ENCODE measurements at regions not wholly inside any gene's neighbourhood (a gene's known extent, or its start where the extent isn't known, plus 50 kb on each side); places are given as distances from the start of the nearest gene placed in this dataset.

DNA sequence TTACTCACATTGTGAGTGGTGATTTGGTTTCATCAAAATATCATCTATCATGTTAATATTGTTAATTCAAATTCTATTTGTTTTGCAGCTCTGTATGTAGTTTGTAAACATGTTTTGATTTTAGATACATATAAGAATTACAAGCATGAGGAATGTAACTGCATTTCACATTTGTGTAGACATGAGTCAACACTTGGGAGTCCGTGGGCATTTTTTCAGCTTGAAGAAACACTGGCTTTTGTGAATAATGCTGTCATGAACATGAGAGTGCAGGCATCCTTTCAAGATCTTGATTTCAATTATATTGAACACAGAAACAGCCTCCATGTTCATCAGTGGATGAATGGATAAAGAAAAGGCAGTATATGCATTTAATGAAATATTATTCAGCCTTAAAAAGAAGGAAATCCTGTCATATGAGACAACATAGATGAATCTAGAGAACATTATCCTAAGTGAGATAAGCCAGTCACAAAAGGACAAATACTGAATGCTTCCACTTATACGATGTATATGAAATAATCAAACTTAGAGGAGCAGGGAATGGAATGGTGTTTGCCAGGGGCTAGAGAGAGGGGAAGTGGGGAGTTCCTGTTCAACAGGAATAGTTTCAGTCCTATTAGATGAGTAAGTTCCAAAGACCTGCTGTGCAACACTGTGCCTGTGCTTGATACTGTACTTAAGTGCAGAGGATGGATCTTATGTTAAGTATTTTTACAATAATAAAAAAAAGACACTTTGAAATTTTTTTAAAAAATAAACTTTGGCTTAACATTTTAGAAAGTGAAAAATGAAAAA lies 194.9 kb downstream of the LRATD1 start:
- no peaks in the 10 kb centered on the region for H3K36me3 ChIP-seq (ENCODE audit: control insufficient read depth in 4 of 4, insufficient read depth in 4 of 4, low read length in 4 of 4)
- no peak for TF ChIP-seq CTCF (IDR thresholded peaks at IDR 0.05; ENCODE audit: control extremely low read depth, extremely low read depth)
- H3K27me3 ChIP-seq (ENCODE audit: control insufficient read depth in 3 of 3, insufficient read depth in 3 of 3, low read length in 2 of 3) = no peaks in the 10 kb centered on the region
- 56 to 75% methylated on average over 2 of the region's 2 CpGs for WGBS, 2 donors
- no peak for DNase-seq
- H3K4me1 ChIP-seq (ENCODE audit: control insufficient read depth in 5 of 5, insufficient read depth in 5 of 5, low read length in 5 of 5) = no peaks in the 10 kb centered on the region
- no peak for ATAC-seq (ENCODE audit: insufficient read depth, low FRiP score)
- no peaks in the 10 kb centered on the region for H3K9me3 ChIP-seq (ENCODE audit: control insufficient read depth in 4 of 4, insufficient read depth in 3 of 4, low read length in 3 of 4)
- H3K27ac ChIP-seq (ENCODE audit: low read depth in 1 of 2, low read length in 1 of 2) = no peak overlapping the region
- H3K4me3 ChIP-seq = no peak overlapping the region
- H3K9ac ChIP-seq (ENCODE audit: insufficient read depth in 1 of 2, low read length in 2 of 2) = no peak overlapping the region

DNA sequence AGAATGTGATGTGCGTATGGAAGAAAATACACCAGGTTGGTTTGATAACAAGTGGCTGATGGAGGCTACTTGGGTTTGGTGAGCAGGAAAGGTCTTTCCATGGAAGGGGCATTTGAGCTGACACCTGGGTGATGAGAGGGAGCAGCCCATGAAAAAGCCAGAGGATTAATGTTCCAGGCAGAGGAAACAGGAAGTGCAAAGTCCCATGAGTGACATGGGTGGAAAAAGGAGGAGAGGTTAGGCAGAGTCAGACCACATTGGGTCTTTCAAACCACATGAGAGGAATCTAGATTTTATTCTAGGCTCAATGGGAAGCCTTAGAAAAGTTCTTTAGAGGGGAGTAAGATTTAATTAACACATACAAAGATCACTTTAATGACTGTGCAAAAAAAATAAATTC lies 195.7 kb downstream of the LRATD1 start:
- Histone ChIP-seq H3K9ac (ENCODE audit: insufficient read depth in 1 of 2, low read length in 2 of 2) (no peak overlapping the region), H3K4me1 (ENCODE audit: control insufficient read depth in 5 of 5, insufficient read depth in 5 of 5, low read length in 5 of 5) (no peaks in the 10 kb centered on the region), H3K27me3 (ENCODE audit: control insufficient read depth in 3 of 3, insufficient read depth in 3 of 3, low read length in 2 of 3) (no peaks in the 10 kb centered on the region), H3K36me3 (ENCODE audit: control insufficient read depth in 4 of 4, insufficient read depth in 4 of 4, low read length in 4 of 4) (no peaks in the 10 kb centered on the region), H3K4me3 (no peak overlapping the region), H3K9me3 (ENCODE audit: control insufficient read depth in 4 of 4, insufficient read depth in 3 of 4, low read length in 3 of 4) (no peaks in the 10 kb centered on the region), H3K27ac (ENCODE audit: low read depth in 1 of 2, low read length in 1 of 2) (no peak overlapping the region)
- TF ChIP-seq CTCF (IDR thresholded peaks at IDR 0.05; ENCODE audit: control extremely low read depth, extremely low read depth) = no peak
- DNase-seq (no peak), ATAC-seq (ENCODE audit: insufficient read depth, low FRiP score) (no peak)
- WGBS, 2 donors = 0% methylated on average over 1 of the region's 1 CpG

GRCh38 chr2:14828968-14829367 lies 196.5 kb downstream of the LRATD1 start:
- no peak for DNase-seq

More at GRCh38 chr2:14828968-14829367, 196.5 kb downstream of the LRATD1 start:
- Histone ChIP-seq H3K4me1 (ENCODE audit: control insufficient read depth in 5 of 5, insufficient read depth in 5 of 5, low read length in 5 of 5) (no peaks in the 10 kb centered on the region), H3K9ac (ENCODE audit: insufficient read depth in 1 of 2, low read length in 2 of 2) (no peak overlapping the region), H3K9me3 (ENCODE audit: control insufficient read depth in 4 of 4, insufficient read depth in 3 of 4, low read length in 3 of 4) (no peaks in the 10 kb centered on the region), H3K4me3 (no peak overlapping the region), H3K27ac (ENCODE audit: low read depth in 1 of 2, low read length in 1 of 2) (no peak overlapping the region), H3K36me3 (ENCODE audit: control insufficient read depth in 4 of 4, insufficient read depth in 4 of 4, low read length in 4 of 4) (no peaks in the 10 kb centered on the region), H3K27me3 (ENCODE audit: control insufficient read depth in 3 of 3, insufficient read depth in 3 of 3, low read length in 2 of 3) (no peaks in the 10 kb centered on the region)
- no peak for TF ChIP-seq CTCF (IDR thresholded peaks at IDR 0.05; ENCODE audit: control extremely low read depth, extremely low read depth)
- 91 to 95% methylated on average over 3 of the region's 3 CpGs for WGBS, 2 donors
- no peak for ATAC-seq (ENCODE audit: insufficient read depth, low FRiP score)

Measured in lung (tissue), 11 donors.